Adrenal gland (tissue), 9 donors: ENCODE measurements at regions not wholly inside any gene's neighbourhood (a gene's known extent, or its start where the extent isn't known, plus 50 kb on each side); places are given as distances from the start of the nearest gene placed in this dataset.

ENCODE experiments used
- DNase-seq, 7 donors: peaks; one replicate each; pipeline ENCODE4 v3.0.0-alpha.2; 2019 to 2020
- H3K27ac ChIP-seq, 5 donors: fragments of 200-600 bp; sonication (generic) in 4 of 5; 1 replicate in 3 of 5; 2 replicates in 2 of 5; pipeline versions ENCODE4 v1.5.1 to v1.8.0; 2016 to 2020; ENCODE audit warnings: mild to moderate bottlenecking in 1 of 5
- H3K27me3 ChIP-seq: fragments of 200-600 bp; 2 replicates; pipeline ENCODE4 v1.8.0; 2021
- H3K36me3 ChIP-seq, 2 donors: fragments of 200-600 bp; replicated peaks in 1 of 2; 1 replicate in 1 of 2; 2 replicates in 1 of 2; pipeline versions ENCODE4 v1.5.1 to v1.8.0; 2018 to 2022
- H3K4me1 ChIP-seq, 2 donors: fragments of 200-600 bp; replicated peaks in 1 of 2; 1 replicate in 1 of 2; 2 replicates in 1 of 2; pipeline versions ENCODE4 v1.5.1 to v1.8.0; 2018 to 2021
- H3K4me3 ChIP-seq, 4 donors: fragments of 200-600 bp; sonication (generic) in 3 of 4; one replicate each; pipeline ENCODE4 v1.5.1; 2016 to 2018
- H3K9me3 ChIP-seq, 3 donors: fragments of 200-600 bp; sonication (generic) in 1 of 3; replicated peaks in 1 of 3; 1 replicate in 2 of 3; 2 replicates in 1 of 3; pipeline versions ENCODE4 v1.5.1 to v1.8.0; 2016 to 2021
- CTCF ChIP-seq, 6 experiments: fragments of 450-650 bp in 4 of 6; fragments of 200-600 bp in 2 of 6; sonication (generic) in 1 of 6; IDR thresholded peaks; 1 replicate in 5 of 6; 2 replicates in 1 of 6; pipeline versions ENCODE4 v1.5.1 to v1.8.0; 2016 to 2021; ENCODE audit warnings: antibody characterized with exemption in 6 of 6, mild to moderate bottlenecking in 2 of 6, moderate library complexity in 1 of 6
- POLR2A ChIP-seq, 2 donors: fragments of 450-650 bp; IDR thresholded peaks; one replicate each; pipeline ENCODE4 v1.6.1; 2017; ENCODE audit warnings: antibody characterized with exemption in 2 of 2, mild to moderate bottlenecking in 2 of 2, moderate library complexity in 1 of 2
- WGBS, 4 donors: extraction: QIAGEN DNeasy Blood & Tissue Kit in 2 of 4; methylation state at CpG; one replicate each; pipeline versions ENCODE4 v1.1.5 to v1.1.7; 2013 to 2017; 5-methylcytosine and 5-hydroxymethylcytosine counted together
- intact Hi-C, 2 donors: fragments of 100-400 bp; cut with DNase I; formaldehyde crosslinking; loops; one replicate each; pipeline versions ENCODE4 v1.14.1 to v1.15.0; 2022 to 2023
- donor health status: healthy with polysubstance abuse.
- donor health status: Bipolar disorder and iron deficiency.
- donor health status: DM: yes; HTN: yes; CAD: no.
- donor health status: DM: no; HTN: no; CAD: no.
- donor health status: DM: no; HTN: no; CAD: no.

DNA sequence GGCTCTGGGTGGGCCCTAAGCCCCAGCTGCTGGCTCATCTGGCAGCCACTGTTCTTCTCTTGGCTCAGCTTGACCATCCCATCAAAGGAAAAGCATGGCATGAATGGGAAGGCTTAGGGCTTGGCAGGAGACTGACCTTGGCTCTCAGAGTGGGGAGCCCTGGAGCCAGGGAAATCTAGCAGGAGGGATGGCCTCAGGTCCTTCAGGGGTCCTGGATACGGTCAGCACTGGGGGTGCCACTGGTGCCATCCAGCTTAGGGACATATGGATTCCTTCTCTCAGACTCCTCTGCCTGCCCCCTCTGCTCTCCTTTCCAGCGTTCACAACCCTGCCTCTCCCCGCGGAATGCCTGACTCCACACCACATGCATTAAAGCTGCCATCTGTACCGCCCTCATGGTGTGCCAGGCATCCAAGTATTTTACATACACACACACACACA, 165.5 kb upstream of the HAAO start:
- H3K27ac ChIP-seq: peak overlapping the region in 1 of 5 donors; percentile 34
- no peak for DNase-seq
- TF ChIP-seq CTCF (IDR thresholded peaks at IDR 0.05): no peak
- TF ChIP-seq POLR2A (IDR thresholded peaks at IDR 0.05): no peak

DNA sequence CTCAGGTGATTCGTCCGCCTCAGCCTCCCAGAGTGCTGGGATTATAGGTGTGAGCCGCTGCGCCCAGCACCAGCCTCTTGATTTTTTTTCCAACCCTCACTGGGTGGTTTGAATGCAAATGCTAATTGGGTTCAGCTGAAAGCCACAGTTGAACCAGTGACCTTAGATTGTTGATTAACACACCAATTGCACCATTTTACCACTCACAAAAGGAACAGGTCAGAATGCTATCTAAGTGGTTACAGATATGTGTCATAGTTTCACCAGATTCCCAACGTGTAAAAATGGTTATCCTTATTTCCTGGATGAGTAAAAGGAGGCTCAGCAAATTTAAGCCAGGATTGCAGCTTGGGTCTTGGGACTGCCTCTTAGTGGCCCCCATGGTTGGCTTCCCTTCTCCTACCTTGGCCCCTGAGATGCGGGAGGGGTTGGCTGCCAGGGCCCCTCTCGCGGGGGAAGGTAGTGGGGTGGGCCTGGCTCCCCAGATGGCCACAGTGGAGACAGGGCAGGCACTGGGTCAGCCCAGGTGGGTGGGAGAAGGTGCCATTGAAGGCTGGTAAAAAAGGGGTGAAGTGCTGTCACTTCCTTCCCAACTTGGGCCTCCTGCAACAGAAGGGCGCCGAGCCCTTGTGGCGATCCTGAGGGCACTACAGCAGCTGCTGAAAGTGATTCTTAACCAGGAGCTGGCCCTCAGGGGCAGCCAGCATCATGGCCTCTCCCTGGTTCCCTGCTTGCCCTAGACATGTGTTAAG, 164.9 kb upstream of the HAAO start:
- Histone ChIP-seq H3K9me3 (no peaks in the 10 kb centered on the region), H3K36me3 (no peaks in the 10 kb centered on the region), H3K27me3 (no peaks in the 10 kb centered on the region), H3K4me1 (peaks cover 3 to 21% of the 10 kb centered on the region in 2 donors), H3K4me3 (no peak overlapping the region), H3K27ac (peak overlapping the region in 1 of 5 donors; percentile 34)
- intact Hi-C loops: loop anchor here in 1 of 2 donors (10.0 kb wide), 1 partner anchor 588 kb away; no protein-coding TSS in a partner anchor
- TF ChIP-seq CTCF (IDR thresholded peaks at IDR 0.05) (no peak), POLR2A (IDR thresholded peaks at IDR 0.05) (no peak)
- DNase-seq: no peak
- 84 to 91% (median 86%) methylated on average over 11 of the region's 11 CpGs for WGBS, 4 donors

More for the DNA sequence above, 165.5 kb upstream of the HAAO start:
- no peaks in the 10 kb centered on the region for H3K9me3 ChIP-seq
- H3K4me3 ChIP-seq: no peak overlapping the region
- no peaks in the 10 kb centered on the region for H3K36me3 ChIP-seq
- WGBS, 4 donors: 83 to 97% (median 92%) methylated on average over 5 of the region's 5 CpGs
- peaks cover 3 to 21% of the 10 kb centered on the region in 2 donors for H3K4me1 ChIP-seq
- no peaks in the 10 kb centered on the region for H3K27me3 ChIP-seq
- intact Hi-C loops: loop anchor here in 1 of 2 donors (10.0 kb wide), 1 partner anchor 587 kb away; no protein-coding TSS in a partner anchor

DNA sequence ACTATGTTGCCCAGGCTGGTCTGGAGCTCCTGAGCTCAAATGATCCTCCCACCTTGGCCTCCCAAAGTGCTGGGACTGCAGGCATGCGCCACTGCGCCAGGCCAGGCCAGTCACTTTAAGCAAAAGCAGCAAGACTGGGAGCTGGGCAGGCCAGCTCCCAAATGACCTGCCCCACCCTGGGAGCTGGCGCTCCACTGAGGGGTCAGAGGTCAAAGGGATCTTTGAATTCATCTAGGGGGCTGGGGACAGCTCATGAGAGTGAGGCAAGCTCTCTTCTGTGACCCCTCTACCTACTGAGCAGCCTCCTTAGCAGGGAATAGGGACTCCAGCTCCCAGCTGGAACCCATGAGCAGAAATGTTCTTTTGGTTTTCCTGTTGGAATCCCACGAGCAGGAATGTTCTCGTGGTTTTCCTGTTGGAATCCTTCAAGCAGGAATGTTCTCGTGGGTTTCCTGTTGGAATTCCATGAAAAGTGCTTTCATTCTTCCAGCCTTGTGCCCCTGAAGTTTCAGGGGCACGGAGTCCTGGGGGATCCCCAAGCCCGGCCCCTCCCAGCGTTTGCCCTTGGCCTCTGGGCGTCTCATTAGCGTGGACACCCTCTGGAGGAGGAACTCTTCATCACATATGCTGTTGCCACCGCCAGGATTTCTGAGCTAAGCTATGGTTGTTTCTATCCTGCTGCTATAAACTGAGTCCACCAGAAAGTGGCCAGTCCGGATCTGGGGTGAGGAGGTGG, 162.0 kb upstream of the HAAO start:
- no peak for DNase-seq
- H3K9me3 ChIP-seq: no peaks in the 10 kb centered on the region
- no peaks in the 10 kb centered on the region for H3K27me3 ChIP-seq
- WGBS, 4 donors: 57 to 76% (median 72%) methylated on average over 8 to 13 of the region's 13 CpGs
- H3K36me3 ChIP-seq: no peaks in the 10 kb centered on the region
- H3K4me3 ChIP-seq: no peak overlapping the region
- intact Hi-C loops: loop anchor here in 1 of 2 donors (10.0 kb wide), 1 partner anchor 590 kb away; no protein-coding TSS in a partner anchor
- H3K27ac ChIP-seq: peak overlapping the region in 1 of 5 donors; percentile 69
- no peak for TF ChIP-seq POLR2A (IDR thresholded peaks at IDR 0.05)
- no peak for TF ChIP-seq CTCF (IDR thresholded peaks at IDR 0.05)
- H3K4me1 ChIP-seq: peaks cover 0 to 6% of the 10 kb centered on the region in 2 donors

GRCh38 chr2:42953216-42953615, 160.8 kb upstream of the HAAO start:
- H3K9me3 ChIP-seq: no peaks in the 10 kb centered on the region
- no peaks in the 10 kb centered on the region for H3K4me1 ChIP-seq
- TF ChIP-seq POLR2A (IDR thresholded peaks at IDR 0.05): no peak
- no peak for TF ChIP-seq CTCF (IDR thresholded peaks at IDR 0.05)
- intact Hi-C loops: loop anchor here in 1 of 2 donors (10.0 kb wide), 1 partner anchor 592 kb away; no protein-coding TSS in a partner anchor
- no peaks in the 10 kb centered on the region for H3K27me3 ChIP-seq
- peak overlapping the region in 1 of 5 donors; percentile 6 for H3K27ac ChIP-seq
- no peaks in the 10 kb centered on the region for H3K36me3 ChIP-seq
- DNase-seq: no peak
- 66 to 90% (median 78%) methylated on average over 2 to 7 of the region's 7 CpGs for WGBS, 4 donors
- no peak overlapping the region for H3K4me3 ChIP-seq
